ENCODE measurements at regions not wholly inside any gene's neighbourhood (a gene's known extent, or its start where the extent isn't known, plus 50 kb on each side); places are given as distances from the start of the nearest gene placed in this dataset.
"Not testable (repeated sequence)": the region's sequence is repeated elsewhere in the genome, so short reads cannot be mapped to it uniquely, and the experiment has no call there.

DNA sequence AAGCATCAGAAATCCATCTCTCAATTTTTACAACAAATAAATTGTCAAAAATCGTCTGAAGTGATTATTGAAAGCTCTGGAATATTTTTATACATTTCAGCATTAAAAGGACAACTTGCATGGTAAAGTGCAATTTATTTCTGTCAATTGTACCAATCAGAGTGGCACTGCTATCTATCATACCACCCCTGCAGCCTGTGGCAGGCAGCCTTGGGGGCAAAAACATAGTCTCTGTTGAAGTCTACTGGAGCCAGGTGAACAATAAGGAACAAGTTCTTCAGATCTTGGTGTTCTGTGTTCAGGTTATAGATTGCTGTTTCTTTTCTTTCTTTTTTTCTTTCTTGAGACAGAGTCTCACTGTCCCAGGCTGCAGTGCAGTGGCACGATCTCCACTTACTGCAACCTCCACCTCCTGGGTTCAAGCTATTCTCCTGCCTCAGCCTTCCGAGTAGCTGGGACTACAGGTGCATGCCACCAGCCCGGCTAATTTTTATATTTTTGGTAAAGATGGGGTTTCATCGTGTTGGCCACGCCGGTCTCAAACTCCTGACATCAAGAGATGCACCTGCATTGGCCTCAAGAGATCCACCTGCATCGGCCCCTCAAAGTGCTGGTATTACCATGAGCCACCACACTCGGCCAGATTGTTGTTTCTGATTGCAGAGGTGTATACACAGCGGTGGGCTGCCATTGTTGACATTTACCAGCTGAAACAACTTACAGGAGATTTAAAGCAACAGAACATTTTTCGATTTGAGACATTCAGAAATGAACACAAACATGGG is 629.6 kb downstream of the SLC16A7 start:
- no peak for DNase-seq
- CTCF ChIA-PET, result no interaction called here
- Mint-ChIP-seq H3K36me3 (no peaks in the 10 kb centered on the region), H3K27ac (no peak overlapping the region), H3K4me1 (no peaks in the 10 kb centered on the region), H3K9me3 (peaks cover 2% of the 10 kb centered on the region), H3K27me3 (no peaks in the 10 kb centered on the region), H3K4me3 (no peak overlapping the region)

DNA sequence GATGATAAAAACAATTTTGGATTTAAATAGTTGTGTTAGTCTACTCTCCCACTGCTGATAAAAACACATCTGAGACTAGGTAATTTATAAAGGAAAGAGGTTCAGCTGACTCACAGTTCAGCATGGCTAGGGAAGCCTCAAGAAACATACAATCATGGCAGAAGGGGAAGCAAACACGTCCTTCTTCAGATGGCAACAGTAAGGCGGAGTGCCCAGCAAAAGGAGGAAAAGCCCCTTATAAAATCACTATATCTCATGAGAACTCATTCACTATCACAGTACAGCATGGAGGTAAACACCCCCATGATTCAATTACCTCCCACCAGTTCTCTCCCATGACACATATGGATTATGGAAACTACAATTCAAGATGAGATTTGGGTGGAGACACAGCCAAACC is 632.1 kb downstream of the SLC16A7 start:
- Mint-ChIP-seq H3K4me1 (no peaks in the 10 kb centered on the region), H3K9me3 (peaks cover 6% of the 10 kb centered on the region), H3K4me3 (no peak overlapping the region), H3K27me3 (no peaks in the 10 kb centered on the region), H3K27ac (no peak overlapping the region), H3K36me3 (no peaks in the 10 kb centered on the region)
- DNase-seq, result no peak
- CTCF ChIA-PET, result interaction anchor here (0.6 kb wide), 1 partner anchor 500 kb away, joined by 3 read pairs; no protein-coding TSS in a partner anchor

DNA sequence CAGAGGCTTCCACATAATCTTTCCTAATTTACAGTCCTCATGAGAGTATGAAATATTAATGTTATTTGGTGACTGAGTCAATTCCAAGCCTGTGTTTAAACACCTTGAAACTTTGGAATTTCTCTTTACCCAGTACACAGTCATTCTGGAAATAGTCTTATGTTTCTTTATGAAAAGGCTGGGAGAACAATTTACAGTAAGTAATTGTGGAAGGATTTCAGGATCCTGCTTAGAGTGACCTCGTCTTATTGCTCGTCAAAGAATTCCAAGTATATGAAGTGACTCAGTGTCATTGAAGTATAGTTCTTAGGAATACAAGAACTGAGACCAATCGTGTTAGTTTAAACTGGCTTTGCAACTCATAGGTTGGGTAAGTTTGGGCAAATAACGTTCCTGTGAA is 634.2 kb downstream of the SLC16A7 start:
- no peak overlapping the region for H3K4me3 Mint-ChIP-seq
- CTCF ChIA-PET, result no interaction called here
- H3K4me1 Mint-ChIP-seq, result no peaks in the 10 kb centered on the region
- H3K9me3 Mint-ChIP-seq, result peaks cover 6% of the 10 kb centered on the region
- no peak overlapping the region for H3K27ac Mint-ChIP-seq
- no peaks in the 10 kb centered on the region for H3K36me3 Mint-ChIP-seq
- DNase-seq, result no peak
- no peaks in the 10 kb centered on the region for H3K27me3 Mint-ChIP-seq

DNA sequence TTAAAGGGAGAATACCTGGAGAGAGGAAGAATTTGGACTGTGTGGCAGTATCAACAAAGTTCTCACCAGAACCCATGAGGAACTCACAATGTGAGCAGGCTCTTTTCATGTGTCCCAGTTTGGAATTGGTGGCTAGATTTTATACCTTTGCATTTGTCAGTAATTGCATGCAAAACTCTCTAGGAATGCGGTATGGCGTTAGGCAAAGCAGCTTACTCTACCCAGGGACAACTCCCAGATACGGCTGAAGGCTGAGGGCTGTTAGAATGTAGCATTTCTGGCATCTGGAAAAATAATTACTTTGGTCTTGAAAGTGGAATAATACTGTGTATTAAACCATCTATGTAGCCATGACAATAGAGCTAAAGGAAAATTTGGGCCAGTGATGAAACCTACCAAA is 635.5 kb downstream of the SLC16A7 start:
- no peak overlapping the region for H3K27ac Mint-ChIP-seq
- H3K9me3 Mint-ChIP-seq, result peaks cover 4% of the 10 kb centered on the region
- H3K27me3 Mint-ChIP-seq, result no peaks in the 10 kb centered on the region

DNA sequence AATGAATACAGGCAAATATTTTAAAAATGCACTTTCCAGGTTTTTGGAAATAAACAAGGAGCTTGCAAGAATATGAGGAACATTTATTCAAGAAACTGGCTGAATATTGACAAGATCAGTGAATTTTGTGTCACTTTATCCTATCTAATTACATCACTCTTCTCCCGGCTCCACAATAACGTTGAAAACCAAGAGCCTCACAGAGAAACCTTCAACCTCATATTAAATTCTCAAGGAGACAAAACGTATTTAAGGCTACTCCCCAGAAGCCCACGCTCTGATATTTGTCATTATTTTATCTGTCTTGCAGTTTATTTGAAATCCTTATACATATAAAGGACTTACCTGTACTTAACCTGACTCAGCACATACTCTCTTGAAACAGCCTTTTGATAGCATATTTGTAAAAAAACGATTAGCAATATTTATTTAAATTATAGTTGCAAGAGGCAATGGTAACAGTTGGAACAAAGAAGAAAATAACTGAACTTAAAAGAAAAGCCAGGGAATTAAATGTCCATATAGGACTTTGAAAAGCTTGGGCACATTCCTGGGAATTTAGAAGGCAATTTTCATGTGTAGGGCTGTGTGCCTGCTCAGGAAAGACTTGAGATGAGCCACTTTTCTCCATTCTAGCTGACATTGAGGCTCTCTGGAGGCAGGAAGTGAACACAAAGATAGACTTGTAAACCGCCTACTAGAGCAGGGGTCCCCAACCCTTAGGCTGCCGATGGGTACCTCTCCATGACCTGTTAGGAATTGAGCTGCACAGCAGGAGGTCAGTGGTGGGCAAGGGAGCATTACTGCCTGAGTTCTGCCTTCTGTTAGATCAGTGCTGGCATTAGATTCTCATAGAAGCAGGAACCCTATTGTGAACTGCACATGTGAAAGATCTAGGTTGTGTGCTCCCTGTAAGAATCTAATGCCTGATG is 636.4 kb downstream of the SLC16A7 start:
- CTCF ChIA-PET, result no interaction called here
- no peak for DNase-seq

More for the DNA sequence above, 635.5 kb downstream of the SLC16A7 start:
- no peaks in the 10 kb centered on the region for H3K36me3 Mint-ChIP-seq
- no peak for DNase-seq
- CTCF ChIA-PET, result no interaction called here
- H3K4me1 Mint-ChIP-seq, result no peaks in the 10 kb centered on the region
- H3K4me3 Mint-ChIP-seq, result no peak overlapping the region

DNA sequence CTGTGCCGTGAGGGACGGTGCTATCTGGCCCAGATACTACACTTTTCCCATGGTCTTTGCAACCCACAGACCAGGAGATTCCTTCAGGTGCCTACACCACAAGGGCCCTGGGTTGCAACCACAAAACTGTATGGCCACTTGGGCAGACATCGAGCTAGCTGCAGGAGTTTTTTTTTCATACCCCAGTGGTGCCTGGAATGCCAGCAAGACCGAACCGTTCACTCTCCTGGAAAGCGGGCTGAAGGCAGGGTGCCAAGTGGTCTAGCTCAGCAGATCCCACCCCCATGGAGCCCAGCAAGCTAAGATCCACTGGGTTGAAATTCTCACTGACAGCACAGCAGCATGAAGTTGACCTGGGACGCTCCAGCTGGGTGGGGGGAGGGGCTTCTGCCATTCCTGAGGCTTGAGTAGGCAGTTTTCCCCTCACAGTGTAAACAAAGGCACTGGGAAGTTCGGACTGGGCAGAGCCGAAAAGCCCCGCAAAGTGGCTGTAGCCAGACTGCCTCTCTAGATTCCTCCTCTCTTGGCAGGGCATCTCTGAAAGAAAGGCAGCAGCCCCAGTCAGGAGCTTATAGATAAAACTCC is 638.9 kb downstream of the SLC16A7 start:
- H3K4me3 Mint-ChIP-seq, H3K9me3 Mint-ChIP-seq, CTCF ChIA-PET: not testable (repeated sequence)

More for the DNA sequence above, 636.4 kb downstream of the SLC16A7 start:
- no peak overlapping the region for H3K27ac Mint-ChIP-seq
- H3K4me3 Mint-ChIP-seq, result no peak overlapping the region
- no peaks in the 10 kb centered on the region for H3K4me1 Mint-ChIP-seq
- peaks cover 4% of the 10 kb centered on the region for H3K9me3 Mint-ChIP-seq
- no peaks in the 10 kb centered on the region for H3K27me3 Mint-ChIP-seq
- no peaks in the 10 kb centered on the region for H3K36me3 Mint-ChIP-seq

DNA sequence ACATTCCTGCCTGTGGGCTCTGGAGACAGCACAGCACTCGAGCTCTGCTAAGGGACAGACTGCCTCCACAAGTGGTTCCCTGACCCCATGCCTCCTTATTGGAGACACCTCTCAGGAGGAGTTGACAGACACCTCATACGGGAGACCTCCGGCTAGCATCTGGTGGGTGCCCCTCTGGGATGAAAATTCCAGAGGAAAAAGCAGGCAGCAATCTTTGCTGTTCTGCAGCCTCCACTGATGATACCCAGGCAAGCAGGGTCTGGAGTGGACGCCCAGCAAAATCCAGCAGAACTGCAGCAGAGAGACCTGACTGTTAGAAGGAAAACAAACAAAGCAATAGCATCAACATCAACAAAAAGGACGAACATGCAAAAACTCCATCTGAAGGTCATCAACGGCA is 639.4 kb downstream of the SLC16A7 start:
- H3K4me1 Mint-ChIP-seq, result no peaks in the 10 kb centered on the region
- H3K27me3 Mint-ChIP-seq, result no peaks in the 10 kb centered on the region
- H3K9me3 Mint-ChIP-seq, result peaks cover 4% of the 10 kb centered on the region
- CTCF ChIA-PET, result no interaction called here
- DNase-seq, result no peak
- H3K27ac Mint-ChIP-seq, result no peak overlapping the region
- H3K4me3 Mint-ChIP-seq, result no peak overlapping the region
- no peaks in the 10 kb centered on the region for H3K36me3 Mint-ChIP-seq

More for the DNA sequence above, 638.9 kb downstream of the SLC16A7 start:
- DNase-seq, H3K27ac Mint-ChIP-seq, H3K4me1 Mint-ChIP-seq, H3K27me3 Mint-ChIP-seq, H3K36me3 Mint-ChIP-seq: not testable (repeated sequence)

DNA sequence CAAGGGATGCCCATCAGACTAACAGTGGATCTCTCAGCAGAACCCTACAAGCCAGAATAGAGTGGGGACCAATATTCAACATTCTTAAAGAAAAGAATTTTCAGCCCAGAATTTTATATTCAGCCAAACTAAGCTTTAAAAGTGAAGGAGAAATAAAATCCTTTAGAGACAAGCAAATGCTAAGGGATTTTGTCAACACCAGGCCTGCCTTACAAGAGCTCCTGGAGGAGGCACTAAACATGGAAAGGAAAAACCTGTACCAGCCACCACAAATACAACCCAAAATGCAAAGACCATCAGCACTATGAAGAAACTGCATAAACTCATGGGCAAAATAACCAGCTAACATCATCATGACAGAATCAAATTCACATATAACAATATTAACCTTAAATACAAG is 640.6 kb downstream of the SLC16A7 start:
- H3K9me3 Mint-ChIP-seq, H3K27ac Mint-ChIP-seq, H3K4me3 Mint-ChIP-seq, CTCF ChIA-PET, H3K36me3 Mint-ChIP-seq, H3K27me3 Mint-ChIP-seq, DNase-seq, H3K4me1 Mint-ChIP-seq: not testable (repeated sequence)

DNA sequence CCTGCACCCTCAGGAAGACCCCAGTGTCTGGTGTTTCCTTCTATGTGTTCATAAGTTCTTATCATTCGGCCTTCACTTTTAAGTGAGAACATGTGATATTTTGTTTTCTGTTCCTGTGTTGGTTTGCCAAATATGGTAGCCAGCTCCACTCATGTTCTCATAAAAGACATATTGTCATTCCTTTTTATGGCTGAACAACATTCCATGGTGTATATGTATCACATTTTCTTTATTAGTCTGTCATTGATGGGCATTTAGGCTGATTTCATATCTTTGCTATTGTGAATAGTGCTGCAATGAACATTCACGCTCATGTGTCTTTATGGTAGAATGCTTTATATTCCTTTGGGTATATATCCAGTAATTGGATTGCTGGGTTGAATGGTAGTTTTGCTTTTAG is 645.1 kb downstream of the SLC16A7 start:
- no peaks in the 10 kb centered on the region for H3K36me3 Mint-ChIP-seq
- H3K4me1 Mint-ChIP-seq, result no peaks in the 10 kb centered on the region
- H3K27me3 Mint-ChIP-seq, result no peaks in the 10 kb centered on the region
- DNase-seq, result no peak
- no peak overlapping the region for H3K27ac Mint-ChIP-seq
- CTCF ChIA-PET, result no interaction called here
- no peaks in the 10 kb centered on the region for H3K9me3 Mint-ChIP-seq
- H3K4me3 Mint-ChIP-seq, result no peak overlapping the region

DNA sequence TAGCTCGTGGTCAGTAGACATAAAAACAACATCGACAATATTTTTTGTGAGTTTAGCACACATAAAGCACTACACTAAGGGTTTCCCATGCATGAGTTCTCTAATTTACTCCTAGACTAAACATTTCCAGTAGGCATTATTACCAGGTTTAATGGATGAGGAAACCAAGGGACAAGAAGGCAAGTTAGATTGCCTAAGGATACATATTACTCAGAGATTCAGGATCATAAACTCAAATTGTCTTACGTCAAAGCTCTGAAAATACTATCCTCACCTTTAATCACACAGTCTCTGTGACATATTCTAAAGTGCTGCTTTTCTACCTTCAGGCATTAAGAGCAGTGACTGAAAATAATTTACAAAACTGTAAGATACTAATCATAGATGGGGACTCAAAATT is 655.3 kb downstream of the SLC16A7 start:
- no peak for DNase-seq
- Mint-ChIP-seq H3K4me1 (no peaks in the 10 kb centered on the region), H3K27ac (no peak overlapping the region), H3K27me3 (no peaks in the 10 kb centered on the region), H3K36me3 (no peaks in the 10 kb centered on the region), H3K9me3 (peaks cover 1% of the 10 kb centered on the region), H3K4me3 (no peak overlapping the region)
- CTCF ChIA-PET, result no interaction called here

DNA sequence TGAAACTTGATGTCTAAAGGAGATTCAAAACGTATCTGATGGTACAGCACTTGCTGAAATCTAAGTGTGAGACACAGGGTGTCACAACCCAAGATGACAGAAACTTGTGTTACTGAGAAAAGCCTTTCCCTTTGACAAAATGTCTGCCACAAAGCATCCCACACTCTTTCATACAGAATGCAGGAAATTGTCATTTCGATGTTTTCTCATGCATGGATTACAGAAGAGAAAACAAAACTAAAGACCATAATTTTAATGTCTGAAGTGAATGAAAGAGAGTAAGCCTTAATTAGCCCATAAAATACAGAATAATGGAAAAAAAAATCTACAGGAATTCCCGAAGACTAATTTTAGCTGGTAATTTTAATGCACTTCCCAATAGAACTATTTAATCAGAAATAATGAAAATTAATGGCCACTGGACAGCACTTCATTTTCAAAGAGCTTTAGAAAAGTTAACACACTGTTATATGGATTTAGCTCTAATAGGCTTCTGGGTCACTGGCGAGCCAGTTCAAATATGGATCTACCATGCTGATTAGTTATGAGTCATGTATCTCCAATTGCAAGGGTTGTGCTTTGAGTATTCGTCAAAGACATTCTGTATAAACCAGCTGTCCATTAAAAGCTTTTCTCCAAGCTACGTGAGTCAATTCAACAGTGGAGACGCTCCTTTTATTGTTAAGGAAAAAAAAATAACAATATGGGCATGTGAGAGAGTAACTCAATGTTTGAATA is 656.7 kb downstream of the SLC16A7 start:
- no peak for DNase-seq
- Mint-ChIP-seq H3K27ac (no peak overlapping the region), H3K4me3 (no peak overlapping the region), H3K36me3 (no peaks in the 10 kb centered on the region), H3K4me1 (no peaks in the 10 kb centered on the region), H3K9me3 (peaks cover 1% of the 10 kb centered on the region), H3K27me3 (no peaks in the 10 kb centered on the region)
- CTCF ChIA-PET, result no interaction called here

DNA sequence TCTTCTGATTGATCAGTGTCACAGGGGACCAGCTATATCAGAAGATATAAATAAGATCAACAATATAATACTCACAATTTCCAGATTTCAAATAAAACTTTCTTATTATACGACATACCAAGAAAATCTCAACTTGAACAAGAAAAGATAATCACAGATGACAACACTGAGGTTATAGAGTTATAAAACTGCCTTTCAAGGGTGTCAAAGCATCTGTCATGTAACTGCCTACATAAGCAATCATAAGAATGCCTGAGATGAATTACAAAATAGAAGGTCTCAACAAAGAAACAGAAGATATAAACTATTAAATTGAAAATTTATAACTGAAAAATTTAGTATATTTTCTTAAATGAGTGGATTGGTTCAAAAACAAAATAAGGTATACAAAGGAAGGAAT is 659.2 kb downstream of the SLC16A7 start:
- Mint-ChIP-seq H3K4me3 (no peak overlapping the region), H3K27me3 (no peaks in the 10 kb centered on the region), H3K9me3 (peaks cover 1% of the 10 kb centered on the region), H3K36me3 (no peaks in the 10 kb centered on the region), H3K27ac (no peak overlapping the region), H3K4me1 (no peaks in the 10 kb centered on the region)
- CTCF ChIA-PET, result no interaction called here
- no peak for DNase-seq

DNA sequence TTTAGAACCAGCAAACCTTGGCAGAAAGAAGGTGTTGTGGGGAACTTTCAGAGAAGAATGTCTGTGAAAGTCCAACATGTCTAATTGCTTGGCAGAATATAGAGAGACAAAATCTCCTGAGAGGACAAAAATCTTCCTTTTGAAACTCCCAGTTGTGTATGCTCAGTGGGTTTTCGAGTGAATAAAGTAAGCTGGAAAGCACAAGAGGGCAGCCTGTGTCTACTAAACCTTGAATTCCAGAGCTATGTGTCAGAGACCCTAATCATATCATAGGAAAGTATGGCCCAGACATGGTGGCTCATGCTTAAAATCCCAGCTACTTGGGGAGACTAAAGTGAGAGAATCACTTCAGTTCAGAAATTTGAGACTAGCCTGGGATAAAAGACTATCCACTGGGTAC is 661.2 kb downstream of the SLC16A7 start:
- CTCF ChIA-PET, result no interaction called here
- H3K27me3 Mint-ChIP-seq, result no peaks in the 10 kb centered on the region
- H3K4me3 Mint-ChIP-seq, result no peak overlapping the region
- no peaks in the 10 kb centered on the region for H3K36me3 Mint-ChIP-seq
- H3K4me1 Mint-ChIP-seq, result no peaks in the 10 kb centered on the region
- H3K27ac Mint-ChIP-seq, result no peak overlapping the region
- peaks cover 1% of the 10 kb centered on the region for H3K9me3 Mint-ChIP-seq
- no peak for DNase-seq

DNA sequence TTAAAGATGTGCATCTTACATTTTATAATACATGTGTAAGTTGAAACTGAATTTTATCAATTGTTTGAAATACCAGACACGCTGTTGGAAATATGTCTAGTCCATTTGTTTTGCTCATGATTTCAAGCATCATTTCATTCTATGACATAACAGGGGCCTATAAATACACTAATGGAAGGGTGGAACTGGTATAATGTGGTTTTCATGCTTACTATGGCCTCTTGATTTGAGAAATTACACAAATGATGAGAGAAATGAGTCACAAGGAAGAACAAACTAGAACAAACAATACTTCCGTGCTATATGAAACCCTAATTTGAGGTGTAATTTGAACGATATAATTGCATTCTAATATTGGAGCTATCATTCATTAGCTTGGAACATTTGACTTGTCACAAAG is 663.4 kb downstream of the SLC16A7 start:
- no peaks in the 10 kb centered on the region for H3K9me3 Mint-ChIP-seq
- H3K36me3 Mint-ChIP-seq, result no peaks in the 10 kb centered on the region
- no peak overlapping the region for H3K27ac Mint-ChIP-seq
- DNase-seq, result no peak
- no peaks in the 10 kb centered on the region for H3K4me1 Mint-ChIP-seq
- CTCF ChIA-PET, result no interaction called here
- H3K27me3 Mint-ChIP-seq, result no peaks in the 10 kb centered on the region
- no peak overlapping the region for H3K4me3 Mint-ChIP-seq
